Left colon (tissue), 2 donors: ENCODE measurements at regions not wholly inside any gene's neighbourhood (a gene's known extent, or its start where the extent isn't known, plus 50 kb on each side); places are given as distances from the start of the nearest gene placed in this dataset.

Experiments
- ATAC-seq: fragments of 200-7000 bp; cut with Tn5 transposase; one replicate; pipeline ENCODE4 v1.9.1; 2020; ENCODE audit warnings: mild to moderate bottlenecking, moderate library complexity
- DNase-seq, 2 donors: peaks; one replicate each; pipeline ENCODE4 v3.0.0-alpha.2; 2020
- intact Hi-C, 2 donors: fragments of 100-400 bp; cut with DNase I in 1 of 2; cut with micrococcal nuclease in 1 of 2; formaldehyde crosslinking; loops; one replicate each; pipeline versions ENCODE4 v1.11.2 to v1.14.0; 2022; cut with DNase I, micrococcal nuclease
- donor health status: DM: no; HTN: no; CAD: no.
- donor health status: DM: yes; HTN: yes; CAD: no.

DNA sequence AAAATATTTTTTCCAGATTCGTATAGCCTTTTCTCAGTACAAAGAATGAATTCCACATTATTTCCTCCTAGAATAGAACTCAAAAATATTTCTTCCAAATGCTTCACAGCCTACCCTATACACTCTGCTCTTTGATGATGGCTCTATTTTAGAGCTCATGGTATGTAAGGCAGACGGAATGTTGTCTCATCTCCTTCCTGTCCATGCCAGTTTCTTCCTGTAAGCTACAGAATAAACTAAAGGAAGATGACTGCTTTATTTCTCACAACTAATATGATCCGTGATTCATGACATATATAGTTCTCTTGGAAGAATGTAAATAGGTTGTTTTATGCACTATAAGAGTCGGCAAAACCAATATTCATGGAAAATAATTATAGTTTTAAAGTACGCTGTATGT, 723.1 kb downstream of the CDH11 start:
- no peak for ATAC-seq
- intact Hi-C loops, result no loop called here
- no peak for DNase-seq

DNA sequence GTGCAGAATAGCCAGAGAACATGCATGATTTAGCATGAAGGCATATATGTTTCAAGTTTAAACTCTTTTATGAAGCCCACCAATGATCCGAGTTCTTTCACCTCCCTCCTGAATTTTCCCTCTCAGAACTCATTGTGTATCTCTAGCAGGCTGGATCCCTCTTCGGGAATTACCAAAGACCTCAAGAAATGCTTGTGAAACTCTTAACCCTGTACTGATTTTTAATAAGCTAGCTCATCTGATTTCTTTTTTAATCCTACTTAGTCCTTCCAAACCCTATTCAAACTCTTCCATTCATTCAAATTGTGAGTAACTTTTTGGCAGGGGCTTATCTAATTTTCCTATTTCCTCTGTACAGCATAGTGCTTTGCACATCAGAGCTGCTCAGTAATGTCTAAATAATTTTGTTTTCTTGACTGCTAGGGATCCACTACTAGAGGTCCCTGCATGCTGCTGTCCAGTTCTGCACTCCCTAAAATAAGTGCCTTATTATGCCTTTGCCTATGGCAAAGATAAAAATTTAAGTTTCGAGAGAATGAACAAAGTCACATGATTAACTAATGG, 723.8 kb downstream of the CDH11 start:
- intact Hi-C loops, result no loop called here
- ATAC-seq (no peak), DNase-seq (no peak)

DNA sequence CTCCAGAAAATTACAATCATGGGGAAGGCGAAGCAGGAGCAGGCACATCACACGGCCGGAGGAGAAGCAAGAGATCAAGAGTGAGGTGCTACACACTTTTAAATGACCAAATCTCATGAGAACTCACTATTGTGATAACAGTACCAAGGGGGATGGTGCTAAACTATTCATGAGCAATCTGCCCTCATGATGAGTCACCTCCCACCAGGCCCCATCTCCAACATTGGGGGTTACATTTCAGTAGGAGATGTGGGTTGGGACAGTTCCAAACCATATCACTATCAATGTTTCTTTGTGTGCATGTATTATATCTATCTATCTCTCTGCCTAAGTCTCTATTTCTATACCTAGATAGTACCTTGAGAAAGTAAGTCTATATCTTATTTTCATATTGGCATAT, 724.8 kb downstream of the CDH11 start:
- no peak for ATAC-seq
- intact Hi-C loops, result no loop called here
- DNase-seq, result no peak

- intact Hi-C loops, result no loop called here
- DNase-seq (no peak), ATAC-seq (no peak)
Measured at GRCh38 chr16:64394061-64394460, 727.8 kb downstream of the CDH11 start.

DNA sequence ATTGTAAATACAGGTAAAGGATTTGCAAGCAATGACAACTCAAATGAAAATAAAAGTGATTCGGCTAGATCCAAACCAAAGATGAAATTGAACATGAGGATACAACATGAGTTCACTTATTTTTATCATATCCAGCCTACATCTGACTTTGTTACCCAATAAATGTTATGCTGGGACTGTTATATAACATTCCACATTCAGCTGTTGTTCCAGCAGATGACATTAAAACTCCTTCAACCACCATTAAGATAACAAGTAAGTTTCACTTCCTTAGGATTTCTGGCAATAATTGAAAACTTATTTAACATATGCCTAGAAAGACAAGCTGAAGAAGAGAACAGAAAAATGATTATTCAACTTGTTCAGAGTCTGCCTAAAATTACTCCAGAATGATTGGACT, 729.4 kb downstream of the CDH11 start:
- no peak for DNase-seq

DNA sequence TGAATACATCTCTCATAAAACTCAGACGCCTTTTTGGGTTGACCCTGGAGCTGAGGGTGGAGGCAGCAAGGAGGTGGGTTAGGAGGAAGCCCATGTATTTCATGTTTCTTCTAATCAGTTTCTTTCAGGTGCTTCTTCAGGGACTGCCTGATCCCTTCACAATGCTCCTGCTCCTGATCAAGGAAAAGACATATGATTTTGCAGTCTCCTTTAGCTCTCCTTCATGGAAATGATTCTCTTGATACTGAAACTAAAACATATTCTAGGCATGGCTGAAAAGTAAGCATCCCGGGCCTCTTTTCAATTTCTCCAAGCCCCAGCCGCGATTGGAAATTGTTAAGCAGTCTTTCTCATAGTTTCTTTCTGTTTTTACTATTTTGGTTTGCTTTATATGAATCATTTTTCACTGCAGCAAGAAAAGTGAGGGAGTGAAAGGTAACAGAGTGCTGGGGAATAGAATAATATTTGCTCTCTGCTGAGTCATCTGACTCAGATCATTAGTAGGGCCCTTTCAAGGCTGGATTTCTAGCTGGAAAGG, 730.7 kb downstream of the CDH11 start:
- ATAC-seq, result no peak
- intact Hi-C loops, result no loop called here
- no peak for DNase-seq

More for the DNA sequence above, 729.4 kb downstream of the CDH11 start:
- no peak for ATAC-seq
- intact Hi-C loops, result no loop called here

DNA sequence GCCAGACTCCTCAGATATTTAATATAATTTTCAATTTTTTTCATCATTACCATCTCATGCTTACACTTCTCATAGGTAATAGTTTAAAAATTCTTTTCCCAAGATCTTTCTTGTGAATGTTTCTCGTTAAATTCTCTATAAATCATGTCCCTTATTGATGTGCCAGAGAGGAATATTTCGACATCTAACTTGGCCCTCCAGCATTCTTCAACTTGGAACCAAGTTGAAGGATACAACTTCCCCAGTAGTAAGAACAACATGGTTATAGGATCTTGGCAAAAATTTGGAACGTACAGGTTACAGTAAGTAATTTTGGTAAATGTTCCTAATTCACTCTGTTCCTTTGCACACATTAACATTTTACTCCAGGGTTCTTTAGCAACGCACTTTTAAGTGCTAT, 731.8 kb downstream of the CDH11 start:
- ATAC-seq (no peak), DNase-seq (no peak)
- intact Hi-C loops, result no loop called here

- intact Hi-C loops, result no loop called here
- ATAC-seq, result no peak
- DNase-seq, result no peak
Measured at GRCh38 chr16:64384636-64385035, 737.2 kb downstream of the CDH11 start.

- intact Hi-C loops, result no loop called here
- no peak for DNase-seq
- ATAC-seq, result no peak
Measured at GRCh38 chr16:64381979-64382378, 739.9 kb downstream of the CDH11 start.

GRCh38 chr16:64380751-64381150, 741.1 kb downstream of the CDH11 start:
- ATAC-seq, result no peak
- intact Hi-C loops, result no loop called here

DNA sequence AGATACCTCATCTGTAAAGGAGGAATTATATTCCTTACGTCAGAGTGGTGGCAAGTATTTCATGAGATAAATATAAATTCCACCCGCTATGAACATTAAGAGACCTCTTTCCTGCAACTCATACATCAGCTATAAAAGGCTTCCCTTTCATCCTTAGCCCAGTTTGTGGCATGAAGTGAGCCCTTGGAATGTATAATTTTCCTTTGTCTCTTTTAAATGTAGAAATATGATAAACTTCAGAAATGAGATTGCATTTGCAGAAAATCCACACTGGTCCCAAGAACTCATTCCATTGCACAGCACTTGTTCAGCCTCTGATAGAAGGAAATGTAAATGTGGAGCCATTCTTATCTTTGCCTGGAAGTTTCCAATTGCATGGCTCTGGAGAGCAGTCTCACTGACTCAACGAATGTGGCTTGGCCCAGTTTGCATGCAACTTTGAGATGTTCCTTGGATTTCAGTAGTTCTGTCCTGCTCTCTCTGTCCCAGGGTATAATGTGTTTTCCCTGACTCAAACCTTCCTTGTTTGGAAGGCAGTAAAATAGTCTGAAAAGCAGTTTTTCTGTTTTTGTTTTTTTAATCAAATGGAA, 746.4 kb downstream of the CDH11 start:
- DNase-seq (no peak), ATAC-seq (no peak)
- intact Hi-C loops, result no loop called here

More at GRCh38 chr16:64380751-64381150, 741.1 kb downstream of the CDH11 start:
- DNase-seq, result no peak

DNA sequence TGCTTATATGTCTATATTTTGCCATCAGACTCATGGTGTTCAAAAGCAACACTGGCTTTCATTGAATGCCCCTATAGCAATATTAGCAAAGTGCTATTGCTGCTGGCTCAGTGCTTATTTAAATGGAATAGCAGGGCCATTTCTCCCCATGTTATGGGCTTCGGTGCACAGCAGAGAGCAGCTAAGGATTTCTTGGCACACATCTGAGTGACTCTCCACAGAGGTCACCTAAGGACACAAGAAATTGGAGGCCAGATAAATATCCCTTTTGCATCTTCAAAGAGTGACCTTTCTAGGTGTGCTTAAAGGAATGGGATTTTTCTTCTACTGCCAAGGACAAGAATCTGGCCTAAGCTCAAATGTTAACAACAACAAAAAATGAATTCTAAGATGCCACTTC, 751.8 kb downstream of the CDH11 start:
- intact Hi-C loops, result no loop called here
- no peak for ATAC-seq

DNA sequence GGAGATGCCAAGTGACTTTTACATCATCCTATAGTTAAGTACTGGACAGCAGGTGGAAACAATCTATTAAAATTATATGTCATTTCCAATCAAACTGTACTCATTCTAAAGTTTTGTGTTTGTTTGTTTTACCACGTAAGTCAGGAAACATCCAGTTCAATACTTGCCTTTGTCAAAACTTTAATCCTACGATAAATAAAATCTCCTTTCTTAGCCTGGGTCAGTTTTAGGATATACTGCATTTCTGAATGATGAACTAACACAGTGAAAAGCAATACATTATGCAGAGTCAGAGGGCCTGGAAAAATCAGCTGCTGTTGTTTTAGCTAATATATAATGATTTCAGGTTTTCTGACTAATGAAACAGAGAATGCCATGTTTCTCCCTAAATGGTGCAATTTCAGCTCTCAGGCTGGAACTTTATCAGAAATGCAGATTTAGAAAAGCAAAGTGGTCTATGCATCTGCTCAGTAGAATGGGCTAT, 756.4 kb downstream of the CDH11 start:
- intact Hi-C loops, result no loop called here
- DNase-seq, result no peak
- ATAC-seq, result no peak

More for the DNA sequence above, 751.8 kb downstream of the CDH11 start:
- DNase-seq, result no peak

GRCh38 chr16:64364894-64365293, 757.0 kb downstream of the CDH11 start:
- intact Hi-C loops, result no loop called here
- DNase-seq (no peak), ATAC-seq (no peak)

DNA sequence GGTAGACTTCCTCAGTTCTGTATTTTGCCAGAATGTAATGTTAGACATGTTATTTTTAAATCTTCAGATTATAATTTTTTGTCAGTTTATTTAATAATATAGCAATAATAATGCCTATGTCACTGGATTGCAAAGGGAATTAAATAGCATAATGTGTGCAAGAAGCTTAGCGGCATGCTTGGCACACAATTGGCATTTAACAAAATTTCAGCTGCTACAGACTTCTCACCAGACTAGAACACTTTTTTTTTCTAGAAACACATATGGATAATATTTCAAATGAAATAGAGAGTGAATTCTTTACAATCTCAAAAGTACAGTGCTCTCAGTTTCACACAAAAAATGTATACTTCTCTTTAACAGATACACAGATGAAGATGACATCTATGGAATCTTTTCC, 757.4 kb downstream of the CDH11 start:
- intact Hi-C loops, result no loop called here

DNA sequence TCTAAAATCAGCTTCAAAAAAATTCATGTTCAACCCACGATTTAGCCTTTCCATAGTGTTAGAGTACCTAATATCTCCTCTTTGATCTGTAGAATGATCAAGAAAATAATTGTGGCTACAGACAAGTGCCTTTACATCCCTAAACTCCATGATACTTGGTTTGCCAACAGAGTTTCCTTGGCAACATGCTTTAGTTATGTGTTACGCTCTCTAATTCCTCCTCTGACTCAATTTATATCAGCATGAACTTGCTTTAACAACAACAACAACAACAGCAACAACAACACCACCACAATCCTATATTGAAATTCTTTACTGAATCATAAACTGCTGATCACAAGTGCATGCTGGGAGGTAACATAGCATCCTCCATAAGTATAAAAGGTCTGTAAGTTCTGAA, 757.8 kb downstream of the CDH11 start:
- ATAC-seq, result no peak
- intact Hi-C loops, result no loop called here
- no peak for DNase-seq

More for the DNA sequence above, 757.4 kb downstream of the CDH11 start:
- ATAC-seq (no peak), DNase-seq (no peak)

- DNase-seq (no peak), ATAC-seq (no peak)
- intact Hi-C loops, result no loop called here
Measured at GRCh38 chr16:64363039-64363438, 758.8 kb downstream of the CDH11 start.

- DNase-seq, result no peak
- no peak for ATAC-seq
- intact Hi-C loops, result no loop called here
Measured at GRCh38 chr16:64362193-64362592, 759.7 kb downstream of the CDH11 start.

DNA sequence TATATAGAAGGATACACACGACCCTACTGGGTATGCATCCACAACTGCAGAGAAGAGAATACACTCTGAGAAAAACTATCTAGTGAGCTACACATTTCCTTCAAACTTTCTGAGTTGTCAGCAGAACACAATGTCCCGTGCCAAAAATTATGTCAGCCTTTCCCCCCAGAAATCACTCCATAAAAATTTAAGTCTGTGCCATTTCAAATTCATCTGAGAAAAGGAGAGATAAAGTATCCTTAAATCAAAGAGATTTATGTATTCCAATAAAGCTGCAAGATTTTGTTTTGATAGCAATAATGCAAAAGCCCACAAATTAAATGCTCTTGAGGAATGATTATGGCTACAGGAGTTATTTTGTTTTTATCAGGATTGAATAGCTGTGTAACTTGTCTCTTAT, 760.1 kb downstream of the CDH11 start:
- no peak for ATAC-seq
- intact Hi-C loops, result no loop called here

GRCh38 chr16:64358291-64358690, 763.6 kb downstream of the CDH11 start:
- ATAC-seq, result no peak
- intact Hi-C loops, result no loop called here

More for the DNA sequence above, 760.1 kb downstream of the CDH11 start:
- no peak for DNase-seq

DNA sequence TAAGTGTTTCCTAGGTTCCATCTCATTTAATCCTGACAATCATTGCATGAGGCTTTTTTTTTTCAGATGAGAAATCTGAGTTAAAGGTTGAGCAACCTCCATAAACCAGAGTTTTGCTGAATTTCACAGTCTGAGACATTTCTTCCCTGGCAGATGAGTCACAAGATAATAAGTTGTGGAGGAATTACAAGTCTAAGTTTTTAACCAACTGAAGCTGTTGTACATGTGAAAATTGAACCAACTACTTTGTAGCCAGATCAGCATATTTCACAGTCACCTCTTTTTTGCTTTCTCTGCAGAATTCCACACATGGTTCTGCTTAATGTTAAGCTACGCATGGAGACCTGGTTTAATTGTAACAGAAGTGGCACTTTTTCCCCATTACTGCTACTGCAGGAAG, 765.6 kb downstream of the CDH11 start:
- DNase-seq (no peak), ATAC-seq (no peak)
- intact Hi-C loops, result no loop called here

More at GRCh38 chr16:64358291-64358690, 763.6 kb downstream of the CDH11 start:
- DNase-seq, result no peak
